MG63 (cell line): ENCODE measurements at regions not wholly inside any gene's neighbourhood (a gene's known extent, or its start where the extent isn't known, plus 50 kb on each side); places are given as distances from the start of the nearest gene placed in this dataset.
A peak's percentile ranks its signal among the peaks of the same experiment; 100 is the strongest.
"Not testable (repeated sequence)": the region's sequence is repeated elsewhere in the genome, so short reads cannot be mapped to it uniquely, and the experiment has no call there.

Experiments used
- DNase-seq: peaks from one replicate; pipeline ENCODE4 v3.0.0-alpha.2; 2020
- H3K27me3 ChIP-seq: fragments of 250-450 bp; sonication (Bioruptor Pico); 2 replicates; pipeline ENCODE4 v1.5.1; 2020; ENCODE audit warnings: mild to moderate bottlenecking, moderate library complexity
- H3K36me3 ChIP-seq: fragments of 250-450 bp; sonication (Bioruptor Pico); 2 replicates; pipeline ENCODE4 v1.5.1; 2020; ENCODE audit warnings: mild to moderate bottlenecking, moderate library complexity
- H3K4me3 ChIP-seq: fragments of 250-450 bp; sonication (Bioruptor Pico); 2 replicates; pipeline ENCODE4 v1.5.1; 2020; ENCODE audit warnings: mild to moderate bottlenecking, moderate library complexity
- H3K9me3 ChIP-seq: fragments of 250-450 bp; sonication (Bioruptor Pico); 2 replicates; pipeline ENCODE4 v1.5.1; 2020; ENCODE audit warnings: mild to moderate bottlenecking, moderate library complexity

DNA sequence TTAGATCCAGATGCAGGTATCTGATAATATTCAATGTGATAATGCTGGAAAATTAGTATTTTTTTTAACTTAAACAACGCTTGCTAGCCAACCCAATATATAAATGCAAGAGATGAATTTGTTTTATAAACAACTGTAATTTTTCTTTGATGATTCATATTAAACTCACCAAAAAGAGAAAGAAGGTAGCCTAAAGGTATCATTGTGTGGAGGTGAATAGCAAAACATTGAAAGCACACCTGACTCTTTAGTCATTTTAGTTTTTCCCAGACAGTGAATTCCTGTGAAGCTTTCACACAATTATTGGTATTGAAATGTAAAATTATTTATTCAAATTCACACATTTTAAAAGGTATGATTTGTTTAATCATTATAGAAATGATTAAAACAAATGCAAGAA is 424.0 kb downstream of the NR4A2 start:
- DNase-seq: no peak
- no peaks in the 10 kb centered on the region for H3K9me3 ChIP-seq
- no peak overlapping the region for H3K4me3 ChIP-seq
- no peaks in the 10 kb centered on the region for H3K36me3 ChIP-seq
- H3K27me3 ChIP-seq: no peaks in the 10 kb centered on the region

DNA sequence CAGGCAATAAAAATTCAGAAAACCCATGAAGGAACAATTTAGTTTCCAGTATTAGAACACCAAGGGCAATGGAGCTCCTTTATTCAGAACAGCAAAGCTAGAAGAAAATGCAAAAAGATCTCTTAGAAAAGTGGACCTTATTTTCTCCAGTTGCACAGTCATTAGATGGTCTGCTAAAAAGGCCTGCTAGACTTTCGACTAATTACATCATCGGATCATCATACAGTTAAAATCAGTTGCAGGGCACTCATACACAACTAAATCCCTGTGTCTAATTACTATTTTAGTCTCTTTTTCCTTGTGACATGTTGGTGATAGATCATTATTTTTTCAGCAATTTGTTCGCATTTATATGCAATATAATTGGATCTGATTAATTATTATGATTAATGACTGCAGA is 425.3 kb downstream of the NR4A2 start:
- Histone ChIP-seq H3K36me3 (no peaks in the 10 kb centered on the region), H3K9me3 (no peaks in the 10 kb centered on the region), H3K4me3 (no peak overlapping the region), H3K27me3 (no peaks in the 10 kb centered on the region)
- no peak for DNase-seq

DNA sequence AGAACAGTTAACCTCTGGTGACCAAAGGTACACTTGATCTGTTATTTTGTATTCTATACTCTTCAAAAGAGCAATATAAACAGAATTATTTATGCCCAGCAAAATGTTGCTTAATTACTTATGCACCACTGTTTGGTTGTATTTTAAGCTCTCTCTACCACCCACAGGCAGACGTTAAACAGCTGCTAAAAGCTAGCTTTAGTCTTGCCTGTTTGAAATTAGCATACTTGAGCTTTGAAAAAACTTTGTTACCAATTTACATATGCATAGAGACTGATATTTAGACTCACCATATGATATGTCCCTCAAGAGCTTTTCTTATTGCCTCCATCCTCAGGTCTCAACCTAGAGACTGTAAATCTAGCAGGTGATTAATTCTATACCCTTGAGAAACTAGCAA is 426.9 kb downstream of the NR4A2 start:
- no peaks in the 10 kb centered on the region for H3K9me3 ChIP-seq

DNA sequence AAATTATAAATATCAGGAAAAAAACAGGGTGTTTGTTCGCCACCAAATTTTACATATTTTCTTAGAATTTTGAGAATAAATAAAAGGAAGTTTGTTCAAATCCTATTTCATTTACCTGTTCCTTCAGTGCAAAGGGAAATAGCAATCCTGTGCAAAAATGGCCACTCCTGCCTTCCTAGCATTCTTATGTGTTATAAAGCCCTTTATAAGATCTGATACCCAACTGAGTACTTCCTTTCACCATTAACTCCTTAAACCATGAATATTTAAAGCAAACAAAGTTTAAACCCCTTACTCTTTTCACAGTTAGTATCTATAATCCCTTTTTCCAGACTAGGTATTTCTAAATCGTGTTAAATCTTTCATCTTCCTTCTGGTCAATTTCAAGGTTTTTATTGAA is 427.8 kb downstream of the NR4A2 start:
- no peaks in the 10 kb centered on the region for H3K36me3 ChIP-seq
- no peaks in the 10 kb centered on the region for H3K27me3 ChIP-seq
- H3K4me3 ChIP-seq: no peak overlapping the region
- H3K9me3 ChIP-seq: no peaks in the 10 kb centered on the region
- DNase-seq: no peak

More for the DNA sequence above, 426.9 kb downstream of the NR4A2 start:
- Histone ChIP-seq H3K4me3 (no peak overlapping the region), H3K36me3 (no peaks in the 10 kb centered on the region), H3K27me3 (no peaks in the 10 kb centered on the region)
- DNase-seq: no peak

GRCh38 chr2:155902635-155903034 is 429.9 kb downstream of the NR4A2 start:
- no peak overlapping the region for H3K4me3 ChIP-seq
- H3K27me3 ChIP-seq: no peaks in the 10 kb centered on the region
- H3K9me3 ChIP-seq: no peaks in the 10 kb centered on the region
- no peak for DNase-seq
- H3K36me3 ChIP-seq: no peaks in the 10 kb centered on the region

DNA sequence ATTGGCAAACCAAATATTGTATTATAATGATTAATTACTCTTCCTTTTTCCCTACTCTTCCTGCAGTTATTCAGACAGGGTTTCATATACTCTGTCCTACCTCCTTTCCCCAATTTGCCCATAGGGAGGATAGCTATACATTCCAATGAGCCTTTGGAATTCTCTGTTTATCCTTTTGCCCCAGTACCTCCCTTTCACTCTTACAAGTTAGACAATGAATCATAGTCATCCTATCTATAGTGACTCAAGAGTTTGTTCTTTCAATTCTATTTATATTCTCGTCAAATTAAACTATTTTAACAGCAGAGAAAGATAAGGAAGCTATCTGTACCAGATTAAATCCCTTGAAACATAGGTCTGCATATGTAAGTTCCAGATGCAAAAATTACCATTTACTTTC is 437.5 kb downstream of the NR4A2 start:
- no peak for DNase-seq
- no peak overlapping the region for H3K4me3 ChIP-seq

DNA sequence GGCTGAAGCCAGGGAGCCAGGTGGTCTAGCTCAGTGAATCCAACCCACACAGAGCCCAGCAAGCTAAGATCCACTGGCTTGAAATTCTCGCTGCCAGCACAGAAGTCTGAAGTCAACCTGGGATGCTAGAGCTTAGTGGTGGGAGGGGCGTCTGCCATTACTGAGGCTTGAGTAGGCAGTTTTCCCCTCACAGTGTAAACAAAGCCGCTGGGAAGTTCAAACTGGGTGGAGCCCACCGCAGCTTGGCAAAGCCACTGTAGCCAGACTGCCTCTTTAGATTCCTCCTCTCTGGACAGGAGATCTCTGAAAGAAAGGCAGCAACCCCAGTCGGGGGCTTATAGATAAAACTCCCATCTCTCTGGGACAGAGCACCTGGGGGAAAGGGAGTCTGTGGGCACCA is 452.1 kb downstream of the NR4A2 start:
- not testable (repeated sequence) for H3K27me3 ChIP-seq, H3K36me3 ChIP-seq, H3K4me3 ChIP-seq, H3K9me3 ChIP-seq
- peak; percentile 31 for DNase-seq

More for the DNA sequence above, 437.5 kb downstream of the NR4A2 start:
- no peaks in the 10 kb centered on the region for H3K27me3 ChIP-seq
- H3K9me3 ChIP-seq: peaks cover 3% of the 10 kb centered on the region; the same call in 1 of the 2 replicates
- H3K36me3 ChIP-seq: no peaks in the 10 kb centered on the region

- H3K9me3 ChIP-seq, H3K27me3 ChIP-seq, H3K36me3 ChIP-seq, H3K4me3 ChIP-seq: not testable (repeated sequence)
- DNase-seq: peak; percentile 74
Measured at GRCh38 chr2:155879900-155880299, 452.6 kb downstream of the NR4A2 start.

- no peaks in the 10 kb centered on the region for H3K27me3 ChIP-seq
- H3K9me3 ChIP-seq: no peaks in the 10 kb centered on the region
- no peak for DNase-seq
- no peak overlapping the region for H3K4me3 ChIP-seq
- H3K36me3 ChIP-seq: no peaks in the 10 kb centered on the region
Measured at GRCh38 chr2:155872396-155872795, 460.1 kb downstream of the NR4A2 start.

DNA sequence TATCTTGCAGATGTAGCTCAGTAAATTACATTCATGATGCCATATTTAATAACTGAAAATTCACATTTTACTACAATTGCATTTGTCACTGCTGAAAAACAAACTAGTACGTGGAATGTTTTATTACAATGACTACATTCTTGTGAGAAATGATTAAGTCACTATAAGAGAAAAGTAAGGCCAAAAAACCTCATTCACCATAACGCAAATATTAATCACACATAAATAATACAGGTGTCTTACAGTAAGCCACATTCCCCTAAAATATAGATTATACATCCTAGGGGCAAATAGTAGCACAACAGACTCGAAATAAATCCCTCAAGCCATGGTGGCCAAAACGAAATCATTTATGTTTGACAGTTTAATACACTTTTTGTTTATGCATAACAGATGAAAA is 460.6 kb downstream of the NR4A2 start:
- Histone ChIP-seq H3K9me3 (no peaks in the 10 kb centered on the region), H3K27me3 (no peaks in the 10 kb centered on the region)
- DNase-seq: no peak

DNA sequence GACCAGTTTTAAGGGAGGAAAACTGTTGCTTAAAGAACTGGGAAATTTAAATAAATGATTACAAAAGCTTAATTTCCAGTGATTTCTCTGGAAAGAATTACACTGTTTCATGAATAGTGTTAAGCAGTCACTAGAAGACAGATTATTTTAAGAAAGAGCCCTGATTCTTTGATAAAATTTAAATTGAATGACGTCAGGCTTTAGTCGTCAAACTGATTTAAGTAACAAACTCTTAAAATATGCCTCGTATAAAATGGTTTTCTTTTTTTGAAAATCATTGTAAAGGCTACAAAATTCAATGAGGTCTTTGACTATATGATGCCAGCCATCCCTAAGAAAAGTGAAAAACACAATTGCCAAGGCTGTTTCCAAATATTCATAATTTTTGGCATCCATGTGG is 465.0 kb downstream of the NR4A2 start:
- no peaks in the 10 kb centered on the region for H3K9me3 ChIP-seq
- no peaks in the 10 kb centered on the region for H3K36me3 ChIP-seq
- DNase-seq: no peak
- H3K27me3 ChIP-seq: no peaks in the 10 kb centered on the region
- no peak overlapping the region for H3K4me3 ChIP-seq

More for the DNA sequence above, 460.6 kb downstream of the NR4A2 start:
- no peak overlapping the region for H3K4me3 ChIP-seq
- no peaks in the 10 kb centered on the region for H3K36me3 ChIP-seq

- Histone ChIP-seq H3K27me3 (no peaks in the 10 kb centered on the region), H3K36me3 (no peaks in the 10 kb centered on the region), H3K9me3 (no peaks in the 10 kb centered on the region), H3K4me3 (no peak overlapping the region)
- DNase-seq: no peak
Measured at GRCh38 chr2:155866477-155866876, 466.0 kb downstream of the NR4A2 start.

GRCh38 chr2:155852156-155852555 is 480.4 kb downstream of the NR4A2 start:
- Histone ChIP-seq H3K27me3 (no peaks in the 10 kb centered on the region), H3K9me3 (no peaks in the 10 kb centered on the region), H3K4me3 (no peak overlapping the region), H3K36me3 (no peaks in the 10 kb centered on the region)
- no peak for DNase-seq

- H3K9me3 ChIP-seq: no peaks in the 10 kb centered on the region
- H3K27me3 ChIP-seq: no peaks in the 10 kb centered on the region
- no peak overlapping the region for H3K4me3 ChIP-seq
- no peaks in the 10 kb centered on the region for H3K36me3 ChIP-seq
- no peak for DNase-seq
Measured at GRCh38 chr2:155846259-155846658, 486.3 kb downstream of the NR4A2 start.

- Histone ChIP-seq H3K4me3 (no peak overlapping the region), H3K9me3 (no peaks in the 10 kb centered on the region), H3K36me3 (no peaks in the 10 kb centered on the region), H3K27me3 (no peaks in the 10 kb centered on the region)
- no peak for DNase-seq
Measured at GRCh38 chr2:155844461-155844860, 488.1 kb downstream of the NR4A2 start.

- peak; percentile 14 for DNase-seq
Measured at GRCh38 chr2:155842103-155842502, 490.4 kb downstream of the NR4A2 start.

GRCh38 chr2:155841442-155841841 is 491.1 kb downstream of the NR4A2 start:
- H3K9me3 ChIP-seq: no peaks in the 10 kb centered on the region
- H3K4me3 ChIP-seq: no peak overlapping the region
- no peaks in the 10 kb centered on the region for H3K36me3 ChIP-seq
- no peak for DNase-seq
- H3K27me3 ChIP-seq: no peaks in the 10 kb centered on the region

More at GRCh38 chr2:155842103-155842502, 490.4 kb downstream of the NR4A2 start:
- Histone ChIP-seq H3K9me3 (no peaks in the 10 kb centered on the region), H3K4me3 (no peak overlapping the region), H3K36me3 (no peaks in the 10 kb centered on the region), H3K27me3 (no peaks in the 10 kb centered on the region)

- Histone ChIP-seq H3K9me3 (no peaks in the 10 kb centered on the region), H3K36me3 (no peaks in the 10 kb centered on the region), H3K27me3 (no peaks in the 10 kb centered on the region), H3K4me3 (no peak overlapping the region)
- DNase-seq: no peak
Measured at GRCh38 chr2:155840661-155841060, 491.9 kb downstream of the NR4A2 start.

GRCh38 chr2:155839991-155840390 is 492.5 kb downstream of the NR4A2 start:
- no peak overlapping the region for H3K4me3 ChIP-seq
- H3K27me3 ChIP-seq: no peaks in the 10 kb centered on the region
- H3K36me3 ChIP-seq: no peaks in the 10 kb centered on the region
- DNase-seq: no peak
- H3K9me3 ChIP-seq: no peaks in the 10 kb centered on the region
